OCI-LY1 (cell line): ENCODE measurements at regions not wholly inside any gene's neighbourhood (a gene's known extent, or its start where the extent isn't known, plus 50 kb on each side); places are given as distances from the start of the nearest gene placed in this dataset.
"Not testable (repeated sequence)": the region's sequence is repeated elsewhere in the genome, so short reads cannot be mapped to it uniquely, and the experiment has no call there.

Experiments
- CTCF ChIP-seq: fragments of 200-600 bp; sonication (generic), shearing (Covaris generic); IDR thresholded peaks from 2 replicates; pipeline ENCODE4 v1.5.1; 2017; ENCODE audit warnings: mild to moderate bottlenecking, antibody characterized with exemption, low read length, moderate library complexity, mixed read lengths
- EZH2 ChIP-seq: fragments of 200-600 bp; sonication (generic), shearing (Covaris generic); IDR thresholded peaks from 2 replicates; pipeline ENCODE4 v1.8.0; 2017; ENCODE audit warnings: borderline replicate concordance, mixed run types, mild to moderate bottlenecking, antibody characterized with exemption, low read length, moderate library complexity, mixed read lengths

GRCh38 chr10:38321393-38321792 is 227.3 kb downstream of the ZNF37A start:
- TF ChIP-seq CTCF, EZH2: not testable (repeated sequence)
